Caco-2 (cell line): ENCODE measurements at regions not wholly inside any gene's neighbourhood (a gene's known extent, or its start where the extent isn't known, plus 50 kb on each side); places are given as distances from the start of the nearest gene placed in this dataset.

Experiments
- BruUV-seq: library from RNA; stranded (reverse); fragments of 400-500 nt; replicated peaks from 2 replicates; lab custom pipeline; 2021; lab: Mats Ljungman, UMichigan
- CTCF ChIA-PET: fragments of 300-600 bp; sonication (Branson Sonifier 250); formaldehyde crosslinking; loops from one replicate; lab custom pipeline; 2022; ENCODE audit warnings: antibody characterized with exemption; lab: Charles Lee
- POLR2A ChIA-PET: fragments of 300-600 bp; sonication (Branson Sonifier 250); formaldehyde crosslinking; loops from one replicate; lab custom pipeline; 2022; ENCODE audit warnings: antibody characterized with exemption; lab: Charles Lee
- DNase-seq, 2 experiments: peaks; one replicate each; pipeline versions ENCODE4 v3.0.0 to v3.0.0-alpha.2; 2020 to 2022
- H3K27me3 ChIP-seq: replicated peaks from 2 replicates; pipeline ENCODE4 v1.6.0; 2011; ENCODE audit warnings: low read length; ENCODE audit not compliant: control insufficient read depth, insufficient read depth
- H3K36me3 ChIP-seq: 2 replicates; pipeline ENCODE4 v1.5.1; 2011; ENCODE audit warnings: low read length; ENCODE audit not compliant: control insufficient read depth, insufficient read depth
- H3K4me1 ChIP-seq: fragments of 250-450 bp; sonication (Bioruptor Pico); 2 replicates; pipeline ENCODE4 v1.5.1; 2020; ENCODE audit warnings: mild to moderate bottlenecking
- H3K4me3 ChIP-seq: 2 replicates; pipeline ENCODE4 v1.5.1; 2011; ENCODE audit warnings: low read depth, mild to moderate bottlenecking, control low read depth, low read length
- H3K9me3 ChIP-seq: fragments of 250-450 bp; sonication (Bioruptor Pico); 2 replicates; pipeline ENCODE4 v1.5.1; 2020; ENCODE audit warnings: mild to moderate bottlenecking, moderate library complexity
- H3K27ac Mint-ChIP-seq: one replicate; pipeline ENCODE4 v1.8.0; 2022; ENCODE audit warnings: mixed read lengths; ENCODE audit not compliant: unreplicated experiment
- H3K27me3 Mint-ChIP-seq: one replicate; pipeline ENCODE4 v1.8.0; 2022; ENCODE audit warnings: mixed read lengths; ENCODE audit not compliant: insufficient read depth, unreplicated experiment
- H3K36me3 Mint-ChIP-seq: one replicate; pipeline ENCODE4 v1.8.0; 2022; ENCODE audit warnings: mild to moderate bottlenecking, mixed read lengths; ENCODE audit not compliant: insufficient read depth, unreplicated experiment
- H3K4me1 Mint-ChIP-seq: one replicate; pipeline ENCODE4 v1.8.0; 2022; ENCODE audit warnings: low read depth, mixed read lengths; ENCODE audit not compliant: unreplicated experiment
- H3K4me3 Mint-ChIP-seq: one replicate; pipeline ENCODE4 v1.8.0; 2022; ENCODE audit warnings: mild to moderate bottlenecking, moderate library complexity, mixed read lengths; ENCODE audit not compliant: unreplicated experiment
- H3K9me3 Mint-ChIP-seq: one replicate; pipeline ENCODE4 v1.8.0; 2022; ENCODE audit warnings: mixed read lengths; ENCODE audit not compliant: unreplicated experiment
- CTCF ChIP-seq, 2 experiments: fragments of 200-600 bp in 1 of 2; IDR thresholded peaks; 1 replicate in 1 of 2; 2 replicates in 1 of 2; pipeline versions ENCODE4 v1.5.1 to v1.8.0; 2011 to 2022; ENCODE audit warnings: antibody characterized with exemption in 1 of 2, control low read depth in 1 of 2, inconsistent platforms in 1 of 2, low read depth in 1 of 2, low read length in 1 of 2, mild to moderate bottlenecking in 1 of 2, moderate library complexity in 1 of 2; ENCODE audit not compliant: insufficient read depth in 1 of 2, severe bottlenecking in 1 of 2, unreplicated experiment in 1 of 2
- intact Hi-C: fragments of 100-400 bp; cut with micrococcal nuclease; formaldehyde crosslinking; loops from one replicate; pipeline ENCODE4 v1.10.0; 2022; ENCODE audit not compliant: unreplicated experiment

GRCh38 chr6:154653853-154654252 is 79.4 kb upstream of the SCAF8 start:
- no peaks in the 10 kb centered on the region for H3K36me3 ChIP-seq
- no peak overlapping the region for H3K4me3 ChIP-seq
- ChIA-PET CTCF (no interaction called here), POLR2A (no interaction called here)
- Mint-ChIP-seq H3K27ac (no peak overlapping the region), H3K4me1 (no peaks in the 10 kb centered on the region), H3K36me3 (no peaks in the 10 kb centered on the region), H3K27me3 (no peaks in the 10 kb centered on the region), H3K9me3 (no peaks in the 10 kb centered on the region), H3K4me3 (no peak overlapping the region)
- no peaks in the 10 kb centered on the region for H3K27me3 ChIP-seq
- BruUV-seq: no TSS peak
- intact Hi-C loops: no loop called here
- no peak for TF ChIP-seq CTCF (IDR thresholded peaks at IDR 0.05; ENCODE audit: insufficient read depth in 1 of 2, low read depth in 1 of 2, low read length in 1 of 2, severe bottlenecking in 1 of 2, unreplicated experiment in 1 of 2)
- no peak for DNase-seq
- H3K9me3 ChIP-seq: no peaks in the 10 kb centered on the region
- no peaks in the 10 kb centered on the region for H3K4me1 ChIP-seq

- Mint-ChIP-seq H3K4me3 (no peak overlapping the region), H3K36me3 (no peaks in the 10 kb centered on the region), H3K27ac (no peak overlapping the region), H3K27me3 (no peaks in the 10 kb centered on the region), H3K9me3 (no peaks in the 10 kb centered on the region), H3K4me1 (no peaks in the 10 kb centered on the region)
- ChIA-PET CTCF (no interaction called here), POLR2A (no interaction called here)
- DNase-seq: no peak
- BruUV-seq: no TSS peak
- Histone ChIP-seq H3K27me3 (no peaks in the 10 kb centered on the region), H3K4me3 (no peak overlapping the region), H3K36me3 (no peaks in the 10 kb centered on the region), H3K4me1 (no peaks in the 10 kb centered on the region), H3K9me3 (no peaks in the 10 kb centered on the region)
- no peak for TF ChIP-seq CTCF (IDR thresholded peaks at IDR 0.05; ENCODE audit: insufficient read depth in 1 of 2, low read depth in 1 of 2, low read length in 1 of 2, severe bottlenecking in 1 of 2, unreplicated experiment in 1 of 2)
- intact Hi-C loops: no loop called here
Observed at GRCh38 chr6:154656660-154657059, 76.6 kb upstream of the SCAF8 start.

- Histone ChIP-seq H3K4me1 (no peaks in the 10 kb centered on the region), H3K36me3 (no peaks in the 10 kb centered on the region), H3K4me3 (no peak overlapping the region), H3K9me3 (no peaks in the 10 kb centered on the region), H3K27me3 (no peaks in the 10 kb centered on the region)
- BruUV-seq: no TSS peak
- no peak overlapping the region for H3K4me3 Mint-ChIP-seq
- ChIA-PET CTCF (no interaction called here), POLR2A (no interaction called here)
- TF ChIP-seq CTCF (IDR thresholded peaks at IDR 0.05; ENCODE audit: insufficient read depth in 1 of 2, low read depth in 1 of 2, low read length in 1 of 2, severe bottlenecking in 1 of 2, unreplicated experiment in 1 of 2): no peak
- H3K27me3 Mint-ChIP-seq: peaks cover 3% of the 10 kb centered on the region
- DNase-seq: no peak
- H3K9me3 Mint-ChIP-seq: no peaks in the 10 kb centered on the region
- no peaks in the 10 kb centered on the region for H3K4me1 Mint-ChIP-seq
- no peaks in the 10 kb centered on the region for H3K36me3 Mint-ChIP-seq
- intact Hi-C loops: loop anchor here (5.0 kb wide), 1 partner anchor 149 kb away; the partner anchor contains the start of gene CNKSR3
- H3K27ac Mint-ChIP-seq: no peak overlapping the region
Observed at GRCh38 chr6:154661768-154662167, 71.4 kb upstream of the SCAF8 start.
